NB4 (cell line): ENCODE measurements at regions not wholly inside any gene's neighbourhood (a gene's known extent, or its start where the extent isn't known, plus 50 kb on each side); places are given as distances from the start of the nearest gene placed in this dataset.

ENCODE experiments used
- DNase-seq: peaks from one replicate; pipeline ENCODE4 v3.0.0; 2010; ENCODE audit warnings: low read depth
- H3K4me3 ChIP-seq: one replicate; pipeline ENCODE4 v1.5.1; 2011; ENCODE audit warnings: mild to moderate bottlenecking, low read depth, low read length, moderate library complexity
- CTCF ChIP-seq: IDR thresholded peaks from one replicate; pipeline ENCODE4 v1.5.1; 2012; ENCODE audit warnings: low read depth, low read length
- MAX ChIP-seq: IDR thresholded peaks from 2 replicates; pipeline ENCODE4 v1.6.1; 2011; ENCODE audit warnings: low read depth, low read length
- MYC ChIP-seq: IDR thresholded peaks from 2 replicates; pipeline ENCODE4 v1.6.1; 2011; ENCODE audit warnings: low read depth, low read length
- POLR2A ChIP-seq: IDR thresholded peaks from 2 replicates; pipeline ENCODE4 v1.6.1; 2011; ENCODE audit warnings: mild to moderate bottlenecking; ENCODE audit not compliant: insufficient read length; ENCODE audit errors: extremely low read depth

- peak overlapping the region; percentile 76 for H3K4me3 ChIP-seq
- DNase-seq: peak; percentile 80
- TF ChIP-seq POLR2A (peak; percentile 48), MYC (peak; percentile 55), CTCF (no peak), MAX (peak; percentile 78)
Observed at GRCh38 chr9:708551-709432, 132.7 kb upstream of the DMRT1 start.

GRCh38 chr9:710951-711745 lies 130.3 kb upstream of the DMRT1 start:
- no peak overlapping the region for H3K4me3 ChIP-seq

GRCh38 chr9:711761-712553 lies 129.5 kb upstream of the DMRT1 start:
- TF ChIP-seq MAX: no peak
- no peak for TF ChIP-seq POLR2A
- TF ChIP-seq CTCF: no peak
- H3K4me3 ChIP-seq: no peak overlapping the region
- DNase-seq: no peak

More at GRCh38 chr9:710951-711745, 130.3 kb upstream of the DMRT1 start:
- TF ChIP-seq MAX (no peak), CTCF (no peak), POLR2A (no peak), MYC (no peak)
- DNase-seq: peak; percentile 72

GRCh38 chr9:712643-713042 lies 128.9 kb upstream of the DMRT1 start:
- DNase-seq: no peak
- no peak for TF ChIP-seq MAX
- TF ChIP-seq POLR2A: no peak
- TF ChIP-seq CTCF: no peak
- TF ChIP-seq MYC: no peak
- H3K4me3 ChIP-seq: no peak overlapping the region

- H3K4me3 ChIP-seq: peak overlapping the region; percentile 48
- TF ChIP-seq POLR2A: no peak
- no peak for TF ChIP-seq MYC
- no peak for TF ChIP-seq MAX
- no peak for TF ChIP-seq CTCF
- DNase-seq: no peak
Observed at GRCh38 chr9:713091-713490, 128.4 kb upstream of the DMRT1 start.
